ENCODE measurements at regions not wholly inside any gene's neighbourhood (a gene's known extent, or its start where the extent isn't known, plus 50 kb on each side); places are given as distances from the start of the nearest gene placed in this dataset.

DNA sequence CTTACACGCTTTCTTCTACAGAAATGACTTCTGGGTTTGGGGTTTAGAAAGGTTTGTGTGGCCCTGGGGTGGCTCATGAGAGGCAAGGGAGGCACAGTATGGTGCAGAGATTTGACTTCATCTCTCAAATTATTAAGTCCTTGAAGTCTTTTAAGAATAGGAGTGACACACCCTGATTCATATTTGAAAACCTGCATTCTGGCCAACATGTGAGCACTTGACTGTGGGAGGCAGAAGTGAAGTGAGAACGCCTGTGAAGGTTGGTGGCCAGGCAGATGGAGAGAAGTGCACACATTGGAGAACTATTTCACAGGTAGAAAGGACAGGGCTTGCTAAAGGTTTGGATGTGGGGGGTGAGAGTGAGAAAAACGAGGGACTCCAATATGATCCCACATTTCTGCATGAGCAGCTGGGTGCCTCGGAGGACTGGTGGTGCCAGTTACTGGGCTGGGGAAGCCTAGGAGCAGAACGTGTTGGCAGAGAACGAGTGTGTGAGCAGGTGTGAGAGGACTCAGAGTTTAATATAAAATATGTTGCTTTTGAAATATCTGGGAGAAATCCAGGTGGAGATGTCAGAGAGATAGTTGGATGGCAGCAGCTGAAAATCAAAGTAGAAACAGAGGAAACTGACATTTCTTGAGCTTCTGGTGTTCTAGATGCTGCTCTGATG lies 240.0 kb upstream of the ADAMTSL1 start:
- no peaks in the 10 kb centered on the region for H3K27me3 Mint-ChIP-seq (ENCODE audit: low read depth)
- no peak overlapping the region for H3K27ac Mint-ChIP-seq (ENCODE audit: unreplicated experiment)
- no peaks in the 10 kb centered on the region for H3K9me3 Mint-ChIP-seq (ENCODE audit: low read depth)
- peaks cover 13% of the 10 kb centered on the region for H3K4me1 Mint-ChIP-seq (ENCODE audit: low read depth)
- H3K4me3 Mint-ChIP-seq (ENCODE audit: unreplicated experiment), result no peak overlapping the region
- DNase-seq (ENCODE audit: low spot score), result no peak
- H3K36me3 Mint-ChIP-seq (ENCODE audit: low read depth), result no peaks in the 10 kb centered on the region
- TF ChIP-seq, protein P1, sequence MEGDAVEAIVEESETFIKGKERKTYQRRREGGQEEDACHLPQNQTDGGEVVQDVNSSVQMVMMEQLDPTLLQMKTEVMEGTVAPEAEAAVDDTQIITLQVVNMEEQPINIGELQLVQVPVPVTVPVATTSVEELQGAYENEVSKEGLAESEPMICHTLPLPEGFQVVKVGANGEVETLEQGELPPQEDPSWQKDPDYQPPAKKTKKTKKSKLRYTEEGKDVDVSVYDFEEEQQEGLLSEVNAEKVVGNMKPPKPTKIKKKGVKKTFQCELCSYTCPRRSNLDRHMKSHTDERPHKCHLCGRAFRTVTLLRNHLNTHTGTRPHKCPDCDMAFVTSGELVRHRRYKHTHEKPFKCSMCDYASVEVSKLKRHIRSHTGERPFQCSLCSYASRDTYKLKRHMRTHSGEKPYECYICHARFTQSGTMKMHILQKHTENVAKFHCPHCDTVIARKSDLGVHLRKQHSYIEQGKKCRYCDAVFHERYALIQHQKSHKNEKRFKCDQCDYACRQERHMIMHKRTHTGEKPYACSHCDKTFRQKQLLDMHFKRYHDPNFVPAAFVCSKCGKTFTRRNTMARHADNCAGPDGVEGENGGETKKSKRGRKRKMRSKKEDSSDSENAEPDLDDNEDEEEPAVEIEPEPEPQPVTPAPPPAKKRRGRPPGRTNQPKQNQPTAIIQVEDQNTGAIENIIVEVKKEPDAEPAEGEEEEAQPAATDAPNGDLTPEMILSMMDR (IDR thresholded peaks at IDR 0.05), result no peak

DNA sequence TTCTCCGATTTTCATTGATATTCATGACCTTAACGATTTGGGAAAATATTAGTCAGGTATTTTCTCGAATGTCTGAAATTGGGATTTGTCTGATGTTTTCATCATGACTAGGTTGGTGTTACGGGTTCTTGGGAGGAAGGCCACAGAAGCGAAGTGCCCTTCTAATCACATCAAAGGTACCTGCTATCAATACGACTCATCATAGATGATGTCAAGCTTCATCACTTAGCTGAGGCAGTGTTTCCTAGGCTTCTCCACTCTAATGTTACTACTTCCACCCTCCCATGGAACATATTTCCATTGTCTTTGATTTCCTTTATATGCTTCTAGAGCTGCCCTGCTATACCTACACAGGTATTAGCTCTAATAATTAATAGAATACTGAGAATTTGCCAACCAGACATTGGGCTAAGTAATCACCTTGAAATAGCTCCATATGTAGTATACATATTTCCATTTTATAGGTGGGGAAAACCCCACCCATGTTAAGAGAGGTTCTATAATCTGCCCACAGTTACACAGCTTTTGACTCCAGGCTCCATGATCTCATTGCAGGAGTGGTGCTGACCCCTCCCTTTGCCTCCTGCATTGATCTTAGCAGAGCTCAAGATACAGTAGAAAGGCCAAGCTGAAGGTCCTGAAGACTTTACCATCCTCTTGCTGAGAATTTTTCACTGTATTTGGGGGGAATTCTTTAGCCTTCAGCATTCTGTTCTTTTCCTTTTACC lies 238.6 kb upstream of the ADAMTSL1 start:
- H3K9me3 Mint-ChIP-seq (ENCODE audit: low read depth), result no peaks in the 10 kb centered on the region
- H3K27me3 Mint-ChIP-seq (ENCODE audit: low read depth), result no peaks in the 10 kb centered on the region
- TF ChIP-seq, protein P1 (IDR thresholded peaks at IDR 0.05), result no peak
- H3K4me1 Mint-ChIP-seq (ENCODE audit: low read depth), result peaks cover 18% of the 10 kb centered on the region
- no peak for DNase-seq (ENCODE audit: low spot score)
- H3K27ac Mint-ChIP-seq (ENCODE audit: unreplicated experiment), result no peak overlapping the region
- no peaks in the 10 kb centered on the region for H3K36me3 Mint-ChIP-seq (ENCODE audit: low read depth)
- H3K4me3 Mint-ChIP-seq (ENCODE audit: unreplicated experiment), result no peak overlapping the region

DNA sequence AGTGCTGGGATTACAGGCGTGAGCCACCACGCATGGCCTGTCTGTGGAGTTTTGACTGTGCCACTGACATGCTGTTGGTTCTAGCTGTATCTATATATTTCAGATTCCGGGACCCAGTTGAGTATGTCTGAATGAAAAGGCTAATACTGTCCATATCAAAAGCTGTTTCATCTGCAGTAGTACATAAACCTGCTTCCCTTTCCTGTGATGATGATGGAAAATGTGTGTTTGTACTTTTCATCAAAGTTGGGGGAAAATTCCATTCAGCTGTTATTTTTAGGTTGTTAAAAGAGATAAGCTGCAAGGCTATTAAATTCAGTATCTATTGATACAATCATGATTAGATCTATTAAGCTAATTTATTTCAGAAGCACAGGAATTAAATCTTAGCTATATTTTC lies 237.6 kb upstream of the ADAMTSL1 start:
- H3K9me3 Mint-ChIP-seq (ENCODE audit: low read depth), result no peaks in the 10 kb centered on the region
- H3K27me3 Mint-ChIP-seq (ENCODE audit: low read depth), result no peaks in the 10 kb centered on the region
- no peaks in the 10 kb centered on the region for H3K36me3 Mint-ChIP-seq (ENCODE audit: low read depth)
- H3K4me3 Mint-ChIP-seq (ENCODE audit: unreplicated experiment), result no peak overlapping the region
- H3K4me1 Mint-ChIP-seq (ENCODE audit: low read depth), result peaks cover 18% of the 10 kb centered on the region
- no peak for DNase-seq (ENCODE audit: low spot score)
- H3K27ac Mint-ChIP-seq (ENCODE audit: unreplicated experiment), result no peak overlapping the region
- TF ChIP-seq, protein P1 (IDR thresholded peaks at IDR 0.05), result no peak

DNA sequence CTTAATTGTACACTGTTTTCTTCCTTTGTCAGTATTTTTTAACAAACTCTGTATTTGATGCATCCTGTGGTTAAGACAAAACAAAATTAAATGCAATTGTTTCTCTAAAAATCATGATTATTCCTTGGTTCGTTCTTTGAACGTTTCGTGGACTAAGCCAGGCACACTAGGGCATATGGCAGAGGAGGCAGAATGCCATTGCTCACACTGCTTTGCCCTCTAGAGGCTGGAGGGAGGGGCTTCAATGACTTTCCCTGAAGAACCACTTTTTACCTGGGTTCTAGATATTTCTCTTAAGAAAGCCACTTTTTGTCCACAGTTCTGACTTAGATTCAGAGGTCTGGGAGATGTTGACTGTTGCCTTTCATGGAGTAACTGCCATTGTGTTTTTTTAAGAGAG lies 236.2 kb upstream of the ADAMTSL1 start:
- TF ChIP-seq, protein P1 (IDR thresholded peaks at IDR 0.05), result no peak
- H3K27ac Mint-ChIP-seq (ENCODE audit: unreplicated experiment), result peak overlapping the region; percentile 27
- H3K9me3 Mint-ChIP-seq (ENCODE audit: low read depth), result peaks cover 6% of the 10 kb centered on the region
- H3K4me3 Mint-ChIP-seq (ENCODE audit: unreplicated experiment), result no peak overlapping the region
- no peaks in the 10 kb centered on the region for H3K36me3 Mint-ChIP-seq (ENCODE audit: low read depth)
- DNase-seq (ENCODE audit: low spot score), result no peak
- H3K4me1 Mint-ChIP-seq (ENCODE audit: low read depth), result peaks cover 18% of the 10 kb centered on the region
- no peaks in the 10 kb centered on the region for H3K27me3 Mint-ChIP-seq (ENCODE audit: low read depth)

DNA sequence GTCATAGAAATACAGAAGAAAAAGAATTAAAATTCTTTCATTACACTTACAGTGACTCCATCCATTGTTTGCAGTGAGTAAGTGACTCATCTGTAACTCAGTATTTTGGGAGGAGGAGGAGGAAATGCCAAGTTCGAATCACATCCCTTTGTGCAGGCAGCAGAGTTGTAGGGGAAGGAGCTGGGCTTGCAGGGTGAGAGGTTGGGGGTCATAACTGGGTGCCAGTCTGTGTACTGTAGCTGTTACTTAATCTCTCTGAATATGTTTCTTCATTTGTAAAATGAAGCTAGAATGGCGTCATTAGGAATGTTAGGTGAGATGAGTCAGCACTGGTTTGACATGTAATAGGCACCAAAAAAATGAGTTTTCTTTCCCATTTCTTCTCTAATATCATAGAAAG lies 235.7 kb upstream of the ADAMTSL1 start:
- H3K27ac Mint-ChIP-seq (ENCODE audit: unreplicated experiment), result peak overlapping the region; percentile 27
- TF ChIP-seq, protein P1 (IDR thresholded peaks at IDR 0.05), result no peak
- H3K4me1 Mint-ChIP-seq (ENCODE audit: low read depth), result peaks cover 18% of the 10 kb centered on the region
- peaks cover 8% of the 10 kb centered on the region for H3K9me3 Mint-ChIP-seq (ENCODE audit: low read depth)
- no peak for DNase-seq (ENCODE audit: low spot score)
- H3K4me3 Mint-ChIP-seq (ENCODE audit: unreplicated experiment), result no peak overlapping the region
- peaks cover under 1% of the 10 kb centered on the region for H3K36me3 Mint-ChIP-seq (ENCODE audit: low read depth)
- H3K27me3 Mint-ChIP-seq (ENCODE audit: low read depth), result no peaks in the 10 kb centered on the region
